WTC11 (cell line): ENCODE measurements at regions not wholly inside any gene's neighbourhood (a gene's known extent, or its start where the extent isn't known, plus 50 kb on each side); places are given as distances from the start of the nearest gene placed in this dataset.

ENCODE experiments used
- ATAC-seq: fragments of 200-7000 bp; cut with Tn5 transposase; 2 replicates; pipeline ENCODE4 v1.10.0; 2021; ENCODE audit warnings: mild to moderate bottlenecking, moderate library complexity
- CTCF ChIA-PET: fragments of 300-600 bp; sonication (Branson Sonifier 250); formaldehyde crosslinking; loops from one replicate; lab custom pipeline; 2021; ENCODE audit warnings: antibody characterized with exemption; lab: Charles Lee
- POLR2A ChIA-PET: fragments of 350-600 bp; sonication (Branson Sonifier 250); formaldehyde crosslinking; loops from one replicate; lab custom pipeline; 2021; ENCODE audit warnings: antibody characterized with exemption; lab: Charles Lee
- DNase-seq: peaks from one replicate; pipeline ENCODE4 v3.0.0; 2021; ENCODE audit warnings: low spot score
- H3K27ac Mint-ChIP-seq: 2 replicates; pipeline ENCODE4 v1.8.0; 2021; ENCODE audit warnings: mixed read lengths
- H3K27me3 Mint-ChIP-seq: 2 replicates; pipeline ENCODE4 v1.8.0; 2021; ENCODE audit warnings: low read depth, mild to moderate bottlenecking, moderate library complexity, mixed read lengths
- H3K36me3 Mint-ChIP-seq: 2 replicates; pipeline ENCODE4 v1.8.0; 2021; ENCODE audit warnings: mixed read lengths
- H3K4me1 Mint-ChIP-seq: 2 replicates; pipeline ENCODE4 v1.8.0; 2022; ENCODE audit warnings: mixed read lengths
- H3K4me3 Mint-ChIP-seq: 2 replicates; pipeline ENCODE4 v1.8.0; 2021; ENCODE audit warnings: mild to moderate bottlenecking, moderate library complexity, mixed read lengths
- H3K9me3 Mint-ChIP-seq: 2 replicates; pipeline ENCODE4 v1.8.0; 2021; ENCODE audit warnings: mixed read lengths
- CBFB ChIP-seq: sonication (generic); formaldehyde crosslinking; IDR thresholded peaks from 2 replicates; pipeline ENCODE4 v1.8.1; 2022; ENCODE audit warnings: mild to moderate bottlenecking, low read depth, missing genetic modification reagents
- CREM ChIP-seq: sonication (generic); formaldehyde crosslinking; IDR thresholded peaks from 2 replicates; pipeline ENCODE4 v1.8.1; 2022; ENCODE audit warnings: mild to moderate bottlenecking, missing genetic modification reagents, moderate library complexity
- ELF4 ChIP-seq: sonication (generic); formaldehyde crosslinking; IDR thresholded peaks from 2 replicates; pipeline ENCODE4 v1.8.1; 2022; ENCODE audit warnings: low read depth, mild to moderate bottlenecking, moderate library complexity, missing genetic modification reagents
- EMX1 ChIP-seq: fragments of 250-450 bp; sonication (Bioruptor Pico); IDR thresholded peaks from 2 replicates; pipeline ENCODE4 v1.8.0; 2021; ENCODE audit warnings: mild to moderate bottlenecking
- FOXP4 ChIP-seq: sonication (generic); formaldehyde crosslinking; IDR thresholded peaks from 2 replicates; pipeline ENCODE4 v1.8.0; 2022; ENCODE audit warnings: mild to moderate bottlenecking, missing genetic modification reagents
- JAZF1 ChIP-seq: fragments of 250-450 bp; sonication (Bioruptor Pico); IDR thresholded peaks from 2 replicates; pipeline ENCODE4 v1.9.0; 2021; ENCODE audit warnings: moderate library complexity, mild to moderate bottlenecking, inconsistent platforms
- JUN ChIP-seq: sonication (generic); formaldehyde crosslinking; IDR thresholded peaks from 2 replicates; pipeline ENCODE4 v1.8.0; 2023; ENCODE audit warnings: mild to moderate bottlenecking, missing genetic modification reagents
- MLX ChIP-seq: sonication (generic); formaldehyde crosslinking; IDR thresholded peaks from 2 replicates; pipeline ENCODE4 v1.8.1; 2023; ENCODE audit warnings: mild to moderate bottlenecking, missing genetic modification reagents, moderate library complexity
- MXD4 ChIP-seq: fragments of 250-450 bp; sonication (Bioruptor Pico); IDR thresholded peaks from 2 replicates; pipeline ENCODE4 v1.8.0; 2021; ENCODE audit warnings: mild to moderate bottlenecking, moderate library complexity, borderline replicate concordance
- MYBL2 ChIP-seq: sonication (generic); formaldehyde crosslinking; IDR thresholded peaks from 2 replicates; pipeline ENCODE4 v1.8.1; 2023; ENCODE audit warnings: mild to moderate bottlenecking, moderate library complexity, missing genetic modification reagents
- NFATC4 ChIP-seq: fragments of 250-450 bp; sonication (Bioruptor Pico); IDR thresholded peaks from 2 replicates; pipeline ENCODE4 v1.9.0; 2021; ENCODE audit warnings: mild to moderate bottlenecking
- NFYB ChIP-seq: sonication (generic); formaldehyde crosslinking; conservative IDR thresholded peaks from 2 replicates; pipeline ENCODE4 v1.8.0; 2022; ENCODE audit warnings: low read depth, missing genetic modification reagents
- NR2C2 ChIP-seq: sonication (generic); formaldehyde crosslinking; IDR thresholded peaks from 2 replicates; pipeline ENCODE4 v1.8.0; 2022; ENCODE audit warnings: mild to moderate bottlenecking, missing genetic modification reagents
- PRRX2 ChIP-seq: fragments of 250-450 bp; sonication (Bioruptor Pico); IDR thresholded peaks from 2 replicates; pipeline ENCODE4 v1.8.0; 2021; ENCODE audit warnings: mild to moderate bottlenecking
- SP1 ChIP-seq: sonication (generic); formaldehyde crosslinking; conservative IDR thresholded peaks from 2 replicates; pipeline ENCODE4 v1.8.1; 2022; ENCODE audit warnings: missing genetic modification reagents
- TCF7 ChIP-seq: sonication (generic); formaldehyde crosslinking; IDR thresholded peaks from 2 replicates; pipeline ENCODE4 v1.8.0; 2022; ENCODE audit warnings: mild to moderate bottlenecking, low read depth, missing genetic modification reagents, moderate library complexity
- TEAD1 ChIP-seq: sonication (generic); formaldehyde crosslinking; IDR thresholded peaks from 2 replicates; pipeline ENCODE4 v1.8.0; 2022; ENCODE audit warnings: mild to moderate bottlenecking, missing genetic modification reagents
- TEAD4 ChIP-seq: sonication (generic); formaldehyde crosslinking; IDR thresholded peaks from 2 replicates; pipeline ENCODE4 v1.8.0; 2022; ENCODE audit warnings: mild to moderate bottlenecking, missing genetic modification reagents
- ZBTB21 ChIP-seq: sonication (generic); formaldehyde crosslinking; IDR thresholded peaks from 2 replicates; pipeline ENCODE4 v1.8.1; 2023; ENCODE audit warnings: mild to moderate bottlenecking, missing genetic modification reagents, borderline replicate concordance
- ZBTB43 ChIP-seq: sonication (generic); formaldehyde crosslinking; IDR thresholded peaks from 2 replicates; pipeline ENCODE4 v1.8.1; 2023; ENCODE audit warnings: mild to moderate bottlenecking, missing genetic modification reagents
- ZNF232 ChIP-seq: sonication (generic); formaldehyde crosslinking; IDR thresholded peaks from 2 replicates; pipeline ENCODE4 v1.8.0; 2022; ENCODE audit warnings: mild to moderate bottlenecking, missing genetic modification reagents
- ZNF317 ChIP-seq: sonication (generic); formaldehyde crosslinking; IDR thresholded peaks from 2 replicates; pipeline ENCODE4 v1.8.1; 2023; ENCODE audit warnings: low read depth, mild to moderate bottlenecking, moderate library complexity, missing genetic modification reagents, borderline replicate concordance
- ZNF416 ChIP-seq: fragments of 250-450 bp; sonication (Bioruptor Pico); IDR thresholded peaks from 2 replicates; pipeline ENCODE4 v1.9.0; 2021; ENCODE audit warnings: mild to moderate bottlenecking, inconsistent platforms
- ZNF425 ChIP-seq: fragments of 250-450 bp; sonication (Bioruptor Pico); conservative IDR thresholded peaks from 2 replicates; pipeline ENCODE4 v1.9.0; 2021; ENCODE audit warnings: mild to moderate bottlenecking
- TF ChIP-seq, protein P1 (sequence below): fragments of 200-600 bp; IDR thresholded peaks from 2 replicates; pipeline ENCODE4 v1.8.0; 2022; ENCODE audit warnings: antibody characterized with exemption
- TF ChIP-seq, protein P2 (sequence below): sonication (generic); formaldehyde crosslinking; IDR thresholded peaks from 2 replicates; pipeline ENCODE4 v1.8.1; 2023; ENCODE audit warnings: mild to moderate bottlenecking, moderate library complexity, missing genetic modification reagents
- TF ChIP-seq, protein P3 (sequence below): fragments of 250-450 bp; sonication (Bioruptor Pico); IDR thresholded peaks from 2 replicates; pipeline ENCODE4 v1.9.0; 2021; ENCODE audit warnings: moderate library complexity, mild to moderate bottlenecking, inconsistent platforms, borderline replicate concordance

- H3K27me3 Mint-ChIP-seq = no peaks in the 10 kb centered on the region
- H3K36me3 Mint-ChIP-seq = no peaks in the 10 kb centered on the region
- TF ChIP-seq ELF4 (CRISPR knock-in tag) (no peak), CREM (CRISPR knock-in tag) (no peak), NFYB (CRISPR knock-in tag) (no peak), MYBL2 (no peak), JUN (CRISPR knock-in tag) (no peak), TEAD1 (no peak), ZNF317 (CRISPR knock-in tag) (no peak), JAZF1 (CRISPR knock-in tag) (no peak), TCF7 (CRISPR knock-in tag) (no peak), SP1 (CRISPR knock-in tag) (no peak), ZNF232 (CRISPR knock-in tag) (no peak), TEAD4 (CRISPR knock-in tag) (no peak), ZNF416 (no peak), MLX (no peak), CBFB (no peak), PRRX2 (CRISPR knock-in tag) (no peak), ZBTB43 (CRISPR knock-in tag) (no peak), NFATC4 (CRISPR knock-in tag) (no peak), EMX1 (no peak)
- TF ChIP-seq, protein P1, sequence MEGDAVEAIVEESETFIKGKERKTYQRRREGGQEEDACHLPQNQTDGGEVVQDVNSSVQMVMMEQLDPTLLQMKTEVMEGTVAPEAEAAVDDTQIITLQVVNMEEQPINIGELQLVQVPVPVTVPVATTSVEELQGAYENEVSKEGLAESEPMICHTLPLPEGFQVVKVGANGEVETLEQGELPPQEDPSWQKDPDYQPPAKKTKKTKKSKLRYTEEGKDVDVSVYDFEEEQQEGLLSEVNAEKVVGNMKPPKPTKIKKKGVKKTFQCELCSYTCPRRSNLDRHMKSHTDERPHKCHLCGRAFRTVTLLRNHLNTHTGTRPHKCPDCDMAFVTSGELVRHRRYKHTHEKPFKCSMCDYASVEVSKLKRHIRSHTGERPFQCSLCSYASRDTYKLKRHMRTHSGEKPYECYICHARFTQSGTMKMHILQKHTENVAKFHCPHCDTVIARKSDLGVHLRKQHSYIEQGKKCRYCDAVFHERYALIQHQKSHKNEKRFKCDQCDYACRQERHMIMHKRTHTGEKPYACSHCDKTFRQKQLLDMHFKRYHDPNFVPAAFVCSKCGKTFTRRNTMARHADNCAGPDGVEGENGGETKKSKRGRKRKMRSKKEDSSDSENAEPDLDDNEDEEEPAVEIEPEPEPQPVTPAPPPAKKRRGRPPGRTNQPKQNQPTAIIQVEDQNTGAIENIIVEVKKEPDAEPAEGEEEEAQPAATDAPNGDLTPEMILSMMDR = no peak
- ChIA-PET CTCF (no interaction called here), POLR2A (no interaction called here)
- no peak overlapping the region for H3K4me3 Mint-ChIP-seq
- H3K4me1 Mint-ChIP-seq = 0 out of 2 replicates have a peak, but pooled peaks cover 2% of the 10 kb centered on the region
- peaks cover 10% of the 10 kb centered on the region for H3K9me3 Mint-ChIP-seq
- ATAC-seq = no peak
- no peak overlapping the region for H3K27ac Mint-ChIP-seq
- no peak for DNase-seq
These were observed 322.3 kb downstream of the GBE1 start for GRCh38 chr3:81439108-81439507.

DNA sequence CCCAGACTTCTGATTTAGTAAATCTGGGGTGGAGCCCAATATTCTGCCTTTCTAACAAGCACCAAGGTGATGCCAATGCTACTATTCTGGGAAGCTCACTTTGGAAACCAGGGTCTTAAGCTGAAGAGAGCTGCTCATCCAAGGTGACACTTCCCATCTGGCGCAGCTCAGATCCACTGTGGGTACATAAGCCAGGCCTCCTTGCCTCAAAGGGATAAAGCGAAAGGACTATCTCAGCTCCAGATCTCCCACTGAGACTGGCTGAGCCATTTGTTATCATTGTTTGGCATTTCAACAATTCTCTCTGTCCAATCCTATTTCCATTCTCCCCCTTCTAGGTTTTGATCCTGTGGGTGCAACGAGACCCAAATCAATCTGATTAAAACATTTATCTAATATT lies 323.8 kb downstream of the GBE1 start:
- Mint-ChIP-seq H3K27me3 (no peaks in the 10 kb centered on the region), H3K4me3 (no peak overlapping the region), H3K9me3 (peaks cover 10% of the 10 kb centered on the region), H3K27ac (no peak overlapping the region), H3K36me3 (no peaks in the 10 kb centered on the region), H3K4me1 (0 out of 2 replicates have a peak, but pooled peaks cover 2% of the 10 kb centered on the region)
- ChIA-PET CTCF (no interaction called here), POLR2A (no interaction called here)
- DNase-seq (no peak), ATAC-seq (no peak)
- TF ChIP-seq, protein P2, sequence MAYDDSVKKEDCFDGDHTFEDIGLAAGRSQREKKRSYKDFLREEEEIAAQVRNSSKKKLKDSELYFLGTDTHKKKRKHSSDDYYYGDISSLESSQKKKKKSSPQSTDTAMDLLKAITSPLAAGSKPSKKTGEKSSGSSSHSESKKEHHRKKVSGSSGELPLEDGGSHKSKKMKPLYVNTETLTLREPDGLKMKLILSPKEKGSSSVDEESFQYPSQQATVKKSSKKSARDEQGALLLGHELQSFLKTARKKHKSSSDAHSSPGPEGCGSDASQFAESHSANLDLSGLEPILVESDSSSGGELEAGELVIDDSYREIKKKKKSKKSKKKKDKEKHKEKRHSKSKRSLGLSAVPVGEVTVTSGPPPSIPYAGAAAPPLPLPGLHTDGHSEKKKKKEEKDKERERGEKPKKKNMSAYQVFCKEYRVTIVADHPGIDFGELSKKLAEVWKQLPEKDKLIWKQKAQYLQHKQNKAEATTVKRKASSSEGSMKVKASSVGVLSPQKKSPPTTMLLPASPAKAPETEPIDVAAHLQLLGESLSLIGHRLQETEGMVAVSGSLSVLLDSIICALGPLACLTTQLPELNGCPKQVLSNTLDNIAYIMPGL (CRISPR knock-in tag) = no peak
- TF ChIP-seq, protein P3, sequence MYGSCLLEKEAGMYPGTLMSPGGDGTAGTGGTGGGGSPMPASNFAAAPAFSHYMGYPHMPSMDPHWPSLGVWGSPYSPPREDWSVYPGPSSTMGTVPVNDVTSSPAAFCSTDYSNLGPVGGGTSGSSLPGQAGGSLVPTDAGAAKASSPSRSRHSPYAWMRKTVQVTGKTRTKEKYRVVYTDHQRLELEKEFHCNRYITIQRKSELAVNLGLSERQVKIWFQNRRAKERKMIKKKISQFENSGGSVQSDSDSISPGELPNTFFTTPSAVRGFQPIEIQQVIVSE (CRISPR knock-in tag) = no peak
- TF ChIP-seq ZNF425 (CRISPR knock-in tag) (no peak), MXD4 (CRISPR knock-in tag) (no peak), NFATC4 (CRISPR knock-in tag) (no peak), NR2C2 (CRISPR knock-in tag) (no peak), FOXP4 (CRISPR knock-in tag) (no peak), ZBTB21 (CRISPR knock-in tag) (no peak), ZNF416 (no peak), TCF7 (CRISPR knock-in tag) (no peak)
